ENCODE measurements at regions not wholly inside any gene's neighbourhood (a gene's known extent, or its start where the extent isn't known, plus 50 kb on each side); places are given as distances from the start of the nearest gene placed in this dataset.

DNA sequence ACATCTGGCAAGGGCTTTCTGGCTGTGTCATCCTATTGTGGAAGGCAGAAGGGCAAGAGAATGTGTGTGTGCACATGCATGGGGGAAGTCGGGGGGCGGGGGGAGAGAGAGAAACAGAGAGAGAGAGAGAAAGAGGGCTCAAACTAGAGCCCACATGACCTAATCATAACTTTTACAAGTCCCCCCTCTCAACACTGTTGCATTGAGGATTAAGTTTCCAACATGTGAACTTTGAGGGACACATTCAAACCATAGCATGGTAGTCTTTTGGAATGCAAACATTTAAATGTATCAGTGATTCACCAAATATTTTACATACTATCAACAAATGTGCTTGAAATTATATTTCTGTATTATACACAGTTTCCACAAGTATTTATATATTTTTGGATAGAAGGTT is 655.4 kb upstream of the B3GALT2 start:
- DNase-seq: no peak
- ATAC-seq: no peak
- no peaks in the 10 kb centered on the region for H3K27me3 ChIP-seq (ENCODE audit: low read depth)
- H3K36me3 ChIP-seq: no peaks in the 10 kb centered on the region
- intact Hi-C loops (cut with DNase I): no loop called here
- H3K4me3 ChIP-seq: no peak overlapping the region
- no peak for TF ChIP-seq CTCF (IDR thresholded peaks at IDR 0.05)
- no peaks in the 10 kb centered on the region for H3K4me1 ChIP-seq
- no peaks in the 10 kb centered on the region for H3K9me3 ChIP-seq
- no peak overlapping the region for H3K27ac ChIP-seq

- H3K4me3 ChIP-seq: no peak overlapping the region
- no peak overlapping the region for H3K27ac ChIP-seq
- no peak for ATAC-seq
- no peaks in the 10 kb centered on the region for H3K4me1 ChIP-seq
- intact Hi-C loops (cut with DNase I): no loop called here
- peaks cover 12% of the 10 kb centered on the region for H3K9me3 ChIP-seq
- no peak for TF ChIP-seq CTCF (IDR thresholded peaks at IDR 0.05)
- no peaks in the 10 kb centered on the region for H3K36me3 ChIP-seq
- H3K27me3 ChIP-seq (ENCODE audit: low read depth): no peaks in the 10 kb centered on the region
- DNase-seq: no peak
Measured at GRCh38 chr1:193831465-193831864, 645.1 kb upstream of the B3GALT2 start.

DNA sequence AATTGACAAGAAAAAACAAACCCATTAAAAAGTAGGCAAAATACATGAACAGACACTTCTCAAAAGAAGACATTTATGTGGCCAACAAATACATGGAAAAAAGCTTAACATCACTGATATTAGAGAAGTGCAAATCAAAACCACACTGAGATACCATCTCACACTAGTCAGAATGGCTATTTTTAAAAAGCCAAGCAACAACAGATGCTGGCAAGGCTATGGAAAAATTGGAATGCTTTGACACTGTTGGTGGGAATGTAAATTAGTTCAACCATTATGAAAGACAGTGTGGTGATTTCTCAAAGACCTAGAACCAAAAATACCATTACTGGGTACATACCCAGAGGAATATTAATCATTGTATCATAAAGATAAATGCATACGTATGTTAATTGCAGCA is 641.1 kb upstream of the B3GALT2 start:
- Histone ChIP-seq H3K36me3 (no peaks in the 10 kb centered on the region), H3K9me3 (peaks cover 16% of the 10 kb centered on the region), H3K27ac (no peak overlapping the region), H3K4me3 (no peak overlapping the region), H3K4me1 (no peaks in the 10 kb centered on the region), H3K27me3 (ENCODE audit: low read depth) (no peaks in the 10 kb centered on the region)
- DNase-seq (no peak), ATAC-seq (no peak)
- TF ChIP-seq CTCF (IDR thresholded peaks at IDR 0.05): no peak
- intact Hi-C loops (cut with DNase I): no loop called here

DNA sequence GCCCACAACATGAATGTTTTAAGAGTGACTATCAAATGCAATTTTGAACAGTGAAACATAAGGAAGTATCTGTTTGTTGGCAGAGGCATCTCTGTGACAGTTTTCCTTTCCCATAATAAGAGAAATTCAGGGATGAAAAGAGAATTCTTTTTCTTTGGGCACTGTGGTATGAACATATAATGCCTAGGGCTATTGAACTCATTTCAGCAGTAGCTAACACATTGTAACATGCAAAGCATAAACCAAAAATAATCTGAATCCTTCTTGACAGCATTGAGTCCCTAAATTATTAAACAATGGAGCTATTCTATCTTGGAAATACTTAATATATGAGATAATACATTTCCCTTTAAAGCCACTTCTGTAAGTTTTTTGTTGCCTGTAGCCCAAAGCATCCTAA is 633.0 kb upstream of the B3GALT2 start:
- H3K27ac ChIP-seq: no peak overlapping the region
- no peaks in the 10 kb centered on the region for H3K4me1 ChIP-seq
- ATAC-seq (no peak), DNase-seq (no peak)
- no peaks in the 10 kb centered on the region for H3K36me3 ChIP-seq
- intact Hi-C loops (cut with DNase I): no loop called here
- no peak overlapping the region for H3K4me3 ChIP-seq
- H3K27me3 ChIP-seq (ENCODE audit: low read depth): no peaks in the 10 kb centered on the region
- peaks cover 4% of the 10 kb centered on the region for H3K9me3 ChIP-seq
- TF ChIP-seq CTCF (IDR thresholded peaks at IDR 0.05): no peak

- no peak for DNase-seq
- no peaks in the 10 kb centered on the region for H3K9me3 ChIP-seq
- intact Hi-C loops (cut with DNase I): no loop called here
- no peak overlapping the region for H3K4me3 ChIP-seq
- no peaks in the 10 kb centered on the region for H3K36me3 ChIP-seq
- H3K4me1 ChIP-seq: no peaks in the 10 kb centered on the region
- no peak for ATAC-seq
- no peak for TF ChIP-seq CTCF (IDR thresholded peaks at IDR 0.05)
- no peaks in the 10 kb centered on the region for H3K27me3 ChIP-seq (ENCODE audit: low read depth)
- no peak overlapping the region for H3K27ac ChIP-seq
Measured at GRCh38 chr1:193807208-193807607, 620.8 kb upstream of the B3GALT2 start.
